Endothelial cell of hepatic sinusoid (primary cell): ENCODE measurements at regions not wholly inside any gene's neighbourhood (a gene's known extent, or its start where the extent isn't known, plus 50 kb on each side); places are given as distances from the start of the nearest gene placed in this dataset.

ENCODE experiments used
- in situ Hi-C: cut with HindIII; loops from 2 replicates; pipeline ENCODE4 v1.10.0; 2017; ENCODE audit warnings: low sequenced_read_pairs

GRCh38 chr2:7937082-7937481 lies 744.8 kb upstream of the ID2 start:
- in situ Hi-C loops: no loop called here

GRCh38 chr2:7940723-7941122 lies 741.1 kb upstream of the ID2 start:
- in situ Hi-C loops: loop anchor here (5.0 kb wide), 1 partner anchor 42 kb away; no protein-coding TSS in a partner anchor

- in situ Hi-C loops: loop anchor here (5.0 kb wide), 1 partner anchor 39 kb away; no protein-coding TSS in a partner anchor
Measured at GRCh38 chr2:7943446-7943845, 738.4 kb upstream of the ID2 start.

GRCh38 chr2:7945026-7945425 lies 736.8 kb upstream of the ID2 start:
- in situ Hi-C loops: no loop called here

- in situ Hi-C loops: loop anchor here (5.0 kb wide), 1 partner anchor 53 kb away; no protein-coding TSS in a partner anchor
Measured at GRCh38 chr2:7950035-7950612, 731.7 kb upstream of the ID2 start.

GRCh38 chr2:7951001-7951400 lies 730.9 kb upstream of the ID2 start:
- in situ Hi-C loops: loop anchor here (5.0 kb wide), 1 partner anchor 54 kb away; no protein-coding TSS in a partner anchor

GRCh38 chr2:7951490-7951889 lies 730.4 kb upstream of the ID2 start:
- in situ Hi-C loops: loop anchor here (5.0 kb wide), 1 partner anchor 54 kb away; no protein-coding TSS in a partner anchor

- in situ Hi-C loops: loop anchor here (5.0 kb wide), 1 partner anchor 55 kb away; no protein-coding TSS in a partner anchor
Measured at GRCh38 chr2:7952046-7952745, 729.7 kb upstream of the ID2 start.

- in situ Hi-C loops: loop anchor here (5.0 kb wide), 1 partner anchor 56 kb away; no protein-coding TSS in a partner anchor
Measured at GRCh38 chr2:7953195-7953594, 728.7 kb upstream of the ID2 start.

GRCh38 chr2:7954234-7954633 lies 727.6 kb upstream of the ID2 start:
- in situ Hi-C loops: loop anchor here (5.0 kb wide), 1 partner anchor 57 kb away; no protein-coding TSS in a partner anchor

- in situ Hi-C loops: no loop called here
Measured at GRCh38 chr2:7956126-7956689, 725.6 kb upstream of the ID2 start.

GRCh38 chr2:7961550-7961949 lies 720.3 kb upstream of the ID2 start:
- in situ Hi-C loops: no loop called here

GRCh38 chr2:7962161-7962560 lies 719.7 kb upstream of the ID2 start:
- in situ Hi-C loops: no loop called here

- in situ Hi-C loops: no loop called here
Measured at GRCh38 chr2:7963787-7964186, 718.1 kb upstream of the ID2 start.

- in situ Hi-C loops: no loop called here
Measured at GRCh38 chr2:7966032-7966431, 715.8 kb upstream of the ID2 start.

GRCh38 chr2:7967707-7968405 lies 714.0 kb upstream of the ID2 start:
- in situ Hi-C loops: no loop called here

- in situ Hi-C loops: no loop called here
Measured at GRCh38 chr2:7969756-7970515, 711.9 kb upstream of the ID2 start.

GRCh38 chr2:7971248-7971647 lies 710.6 kb upstream of the ID2 start:
- in situ Hi-C loops: no loop called here

GRCh38 chr2:7971841-7972240 lies 710.0 kb upstream of the ID2 start:
- in situ Hi-C loops: no loop called here

GRCh38 chr2:7972670-7973069 lies 709.2 kb upstream of the ID2 start:
- in situ Hi-C loops: no loop called here
